HG03575 (cell line): ENCODE measurements at regions not wholly inside any gene's neighbourhood (a gene's known extent, or its start where the extent isn't known, plus 50 kb on each side); places are given as distances from the start of the nearest gene placed in this dataset.
"Not testable (repeated sequence)": the region's sequence is repeated elsewhere in the genome, so short reads cannot be mapped to it uniquely, and the experiment has no call there.

ENCODE experiments used
- ATAC-seq: cut with Tn5 transposase; IDR thresholded peaks from one replicate; pipeline ENCODE4 v1.9.1; 2021; ENCODE audit not compliant: unreplicated experiment, insufficient number of reproducible peaks, low FRiP score; ENCODE audit errors: extremely low read depth

DNA sequence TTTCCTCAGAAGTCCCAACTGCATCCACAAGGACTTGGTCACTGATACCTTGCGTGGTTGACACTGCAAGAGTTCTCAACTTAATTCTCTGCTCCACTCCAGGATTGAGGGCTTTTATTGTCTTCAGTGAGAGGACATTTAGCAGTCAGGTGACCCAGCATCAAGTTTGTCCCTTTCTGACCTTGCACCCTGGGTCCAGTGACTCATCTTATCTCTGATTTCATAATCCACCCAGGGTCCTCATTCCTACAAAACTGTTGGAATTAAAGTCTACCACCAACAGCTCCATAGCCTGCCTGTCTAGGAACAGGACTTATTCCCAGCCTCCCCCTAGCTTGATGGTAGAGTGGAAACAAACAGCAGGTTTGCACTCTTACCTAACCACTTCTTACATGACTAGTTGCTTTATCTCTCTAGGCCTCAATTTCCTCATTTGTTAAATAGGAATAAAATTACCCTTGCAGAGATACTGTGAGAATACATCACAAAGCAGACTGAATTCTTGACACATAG lies 151.3 kb upstream of the LPP start:
- ATAC-seq: no peak

DNA sequence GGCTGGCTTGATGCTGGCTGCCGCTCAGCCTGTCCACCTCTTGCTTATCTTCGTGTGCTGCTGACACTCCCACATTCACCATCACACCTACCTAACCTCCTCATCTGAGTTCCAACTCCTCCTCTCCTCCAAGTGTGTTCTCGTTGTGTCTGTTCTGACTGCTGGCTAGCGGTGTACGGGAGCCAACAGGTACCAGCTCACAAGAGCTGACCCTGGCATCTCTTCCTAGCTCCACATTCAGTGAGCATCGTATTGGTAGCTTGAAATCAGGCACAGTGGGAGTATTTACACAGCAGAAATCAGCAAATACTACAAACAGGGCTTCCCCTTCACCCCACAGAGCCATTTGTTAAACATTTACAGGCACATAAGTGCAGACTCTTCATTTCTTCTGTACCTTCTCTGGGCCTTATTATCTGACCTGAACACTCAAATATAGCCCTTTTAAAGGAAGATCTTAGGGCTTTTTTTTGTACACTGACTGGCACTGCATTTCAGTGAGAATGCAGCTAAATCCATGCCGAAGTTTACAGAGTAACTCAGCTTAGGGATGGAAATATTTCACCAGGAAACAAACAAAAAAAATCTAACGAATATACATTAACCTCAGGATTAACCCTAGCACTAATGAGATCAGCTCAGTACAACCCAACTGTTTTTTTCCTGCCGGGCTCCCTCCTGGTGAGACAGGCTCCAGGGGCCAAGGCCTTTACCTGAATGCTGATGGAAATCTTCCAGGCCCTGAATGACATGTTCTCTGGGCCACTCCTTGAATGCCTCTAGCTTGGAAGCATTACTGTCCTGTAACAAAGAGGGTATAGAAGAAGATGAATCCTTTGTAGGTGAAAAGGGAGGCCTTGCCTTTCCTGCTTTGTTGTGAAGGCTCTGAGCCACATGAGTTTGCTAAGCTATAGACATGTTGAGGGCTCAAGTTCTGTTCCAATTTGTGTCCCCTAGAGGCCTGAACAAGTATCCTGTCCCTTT lies 150.5 kb upstream of the LPP start:
- no peak for ATAC-seq

DNA sequence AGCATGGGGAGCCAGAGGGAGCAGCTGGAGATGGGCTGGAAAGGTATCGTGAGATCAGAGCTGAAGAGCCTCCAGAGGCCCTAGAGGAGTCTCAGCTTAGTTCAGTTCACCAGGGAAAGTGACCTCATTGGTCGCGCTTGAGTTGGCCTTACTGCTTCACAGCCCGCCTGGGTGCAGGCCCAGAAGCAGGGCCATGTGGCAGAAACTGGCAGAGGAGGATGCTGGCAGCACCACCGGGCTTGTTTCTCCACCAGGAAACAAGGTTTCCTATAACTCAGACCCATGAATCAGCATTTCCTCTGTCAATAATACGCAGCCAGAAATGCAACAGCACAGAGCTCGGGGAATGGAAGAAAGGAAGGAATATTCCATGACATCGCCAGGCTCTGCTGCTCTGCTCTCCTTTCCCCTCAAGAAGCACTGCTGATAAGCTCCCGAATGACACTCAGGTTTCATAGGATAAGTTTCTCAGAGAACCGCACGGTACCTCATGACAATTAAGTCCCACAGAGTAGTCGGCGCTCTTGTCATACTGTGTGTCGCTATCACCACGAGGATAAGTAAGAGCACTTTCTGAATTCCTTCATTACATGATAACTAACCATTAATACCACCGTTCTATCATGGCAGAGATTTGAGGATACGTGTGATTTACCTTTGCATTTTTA lies 147.1 kb upstream of the LPP start:
- ATAC-seq: no peak

DNA sequence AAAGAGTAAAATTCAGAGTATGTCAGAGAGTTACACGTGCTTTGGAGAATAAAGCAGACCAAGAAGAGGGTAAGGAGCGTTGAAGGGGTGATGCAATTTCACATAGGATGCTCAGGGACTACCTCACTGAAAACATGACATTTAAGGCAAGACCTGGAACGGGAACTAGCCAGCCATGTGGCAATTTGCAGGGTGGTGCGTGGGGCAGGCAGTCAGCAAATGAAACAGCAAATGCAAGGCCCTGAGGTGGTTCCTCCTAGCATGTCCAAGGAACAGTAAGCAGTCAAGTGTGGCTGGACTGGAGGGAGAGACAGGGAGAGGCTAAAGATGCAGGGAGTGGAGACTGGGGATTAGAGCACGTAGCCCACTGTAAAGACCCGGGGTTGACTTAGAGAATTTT lies 146.1 kb upstream of the LPP start:
- no peak for ATAC-seq

DNA sequence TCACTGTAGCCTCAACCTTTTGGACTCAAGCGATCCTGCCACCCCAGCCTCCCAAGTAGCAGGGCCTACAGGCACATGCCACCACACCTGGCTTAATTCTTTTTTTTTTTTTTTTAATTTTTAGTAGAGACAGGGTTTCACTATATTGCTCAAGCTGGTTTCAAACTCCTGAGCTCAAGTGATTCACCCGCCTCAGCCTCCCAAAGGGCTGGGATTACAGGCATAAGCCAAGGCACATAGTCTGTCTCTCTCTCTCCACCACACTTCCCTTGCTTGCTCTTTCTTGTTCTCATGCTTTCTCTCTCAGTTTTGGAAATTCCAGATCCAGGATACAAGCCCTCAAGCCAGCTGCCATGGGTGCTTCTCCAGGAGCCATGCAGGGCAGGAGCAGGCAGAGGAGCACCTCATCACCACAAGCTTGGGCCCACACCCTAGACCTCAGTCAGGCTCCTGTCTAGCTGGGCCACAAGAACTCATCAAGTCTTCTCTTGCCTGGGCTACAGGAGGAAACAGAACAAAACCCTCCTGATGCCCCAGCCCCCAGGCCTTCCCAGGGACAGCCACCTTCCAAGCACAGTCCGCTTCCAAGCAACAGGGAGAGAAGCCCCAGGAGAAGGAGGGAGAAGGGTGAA lies 145.3 kb upstream of the LPP start:
- no peak for ATAC-seq

DNA sequence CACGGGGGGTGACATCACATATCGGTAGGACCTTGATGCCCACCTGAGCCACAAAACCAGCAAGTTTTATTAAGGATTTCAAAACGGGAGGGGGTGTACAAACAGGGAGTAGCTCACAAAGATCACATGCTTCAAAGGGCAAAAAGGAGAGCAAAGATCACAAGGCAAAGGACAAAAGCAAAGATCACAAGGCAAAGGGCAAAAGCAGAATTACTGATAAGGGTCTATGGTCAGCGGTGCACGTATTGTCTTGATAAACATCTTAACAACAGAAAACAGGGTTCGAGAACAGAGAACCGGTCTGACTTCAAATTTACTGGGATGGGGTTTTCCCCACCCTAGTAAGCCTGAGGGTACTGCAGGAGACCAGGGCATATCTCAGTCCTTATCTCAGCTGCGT lies 143.5 kb upstream of the LPP start:
- ATAC-seq: no peak

DNA sequence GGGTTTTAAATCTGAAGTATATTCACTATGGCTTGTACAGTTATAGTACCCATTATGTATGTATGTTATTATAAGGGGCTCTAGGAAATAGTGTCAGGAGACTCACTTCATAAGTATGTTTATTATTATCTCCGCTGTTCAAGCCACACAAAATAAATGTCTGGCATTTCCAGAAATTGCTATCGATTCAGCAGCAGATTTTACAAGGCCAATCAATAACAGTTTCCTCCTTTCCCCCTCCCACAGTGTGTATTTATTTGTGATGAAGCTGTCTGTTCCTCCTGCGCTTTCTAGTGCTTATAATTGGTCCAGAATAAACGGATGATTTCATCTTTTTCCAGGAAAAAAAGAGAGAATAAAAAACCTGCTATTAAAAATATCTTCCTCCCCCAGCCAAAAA lies 134.2 kb upstream of the LPP start:
- ATAC-seq: no peak

DNA sequence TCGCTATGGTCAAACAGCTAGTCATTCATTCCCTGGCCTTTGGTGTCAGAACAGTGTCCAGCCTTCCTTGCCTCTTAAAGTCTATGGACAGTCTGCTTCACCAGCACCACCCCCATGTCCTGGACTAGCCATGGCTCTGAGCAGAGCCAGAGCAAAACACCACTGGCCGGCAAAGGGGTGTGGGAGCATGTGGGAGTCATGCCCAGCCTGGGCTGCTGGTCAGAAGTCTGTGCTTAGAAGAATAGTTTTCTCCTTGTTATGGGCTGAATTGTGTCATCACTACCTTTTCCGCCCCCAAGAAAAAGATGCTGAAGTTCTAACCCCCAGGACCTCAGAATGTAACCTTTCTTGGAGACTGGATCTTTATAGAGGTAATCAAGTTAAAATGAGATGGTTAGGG lies 132.9 kb upstream of the LPP start:
- ATAC-seq: no peak

DNA sequence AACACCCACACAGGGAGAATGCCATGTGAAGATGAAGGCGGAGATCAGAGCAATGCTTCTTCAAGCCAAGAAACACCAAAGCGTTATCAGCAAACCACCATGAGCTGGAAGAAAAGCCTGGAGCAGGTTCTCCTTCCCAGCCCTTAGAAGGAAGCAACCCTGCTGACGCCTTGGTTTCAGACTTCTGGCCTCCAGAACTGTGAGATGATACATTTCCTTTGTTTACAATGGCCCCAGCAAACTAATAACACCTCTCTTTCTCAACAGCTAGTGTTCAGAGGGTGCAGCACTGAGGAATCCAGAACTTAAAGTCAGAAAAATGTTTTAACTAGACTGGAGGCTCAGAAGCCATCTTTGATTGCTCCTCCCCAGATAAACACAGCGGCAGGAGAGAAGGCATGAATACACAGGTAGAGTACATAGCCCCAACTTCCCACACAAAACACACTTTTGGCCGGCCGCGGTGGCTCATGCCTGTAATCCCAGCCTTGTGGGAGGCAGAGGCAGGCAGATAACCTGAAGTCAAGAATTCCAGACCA lies 132.4 kb upstream of the LPP start:
- ATAC-seq: no peak

DNA sequence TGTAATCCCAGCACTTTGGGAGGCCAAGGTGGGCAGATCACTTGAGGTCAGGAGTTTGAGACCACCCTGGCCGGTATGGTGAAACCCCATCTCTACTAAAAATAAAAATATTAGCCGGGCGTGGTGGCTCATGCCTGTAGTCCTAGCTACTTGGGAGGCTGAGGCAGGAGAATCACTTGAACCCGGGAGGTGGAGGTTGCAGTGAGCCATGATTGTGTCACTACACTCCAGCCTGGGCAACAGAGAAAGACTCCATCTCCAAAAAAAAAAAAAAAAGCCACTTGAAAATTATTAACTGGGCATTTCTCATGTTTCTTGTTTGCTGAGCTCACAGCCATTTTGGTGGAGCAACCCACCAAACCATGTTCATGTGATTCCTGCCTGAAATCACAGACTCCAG lies 131.1 kb upstream of the LPP start:
- not testable (repeated sequence) for ATAC-seq

DNA sequence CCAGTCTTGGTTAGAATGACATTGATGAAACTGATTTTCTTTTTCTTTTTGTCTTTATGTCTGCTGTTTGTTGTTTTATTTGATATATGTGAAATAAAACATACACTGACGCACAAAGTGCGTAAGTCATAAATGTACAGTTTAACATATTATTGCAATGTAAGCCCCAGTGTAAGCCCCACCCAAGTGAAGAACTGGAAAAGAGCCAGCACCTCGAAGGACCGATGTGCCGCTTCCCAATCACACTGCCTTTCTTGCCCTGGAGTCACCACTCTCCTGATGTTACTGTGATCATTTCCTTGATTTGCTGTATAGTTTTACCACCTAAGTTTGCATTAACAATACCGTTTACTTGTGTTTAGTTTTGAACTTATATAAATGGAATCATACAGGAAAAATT lies 128.4 kb upstream of the LPP start:
- ATAC-seq: no peak

DNA sequence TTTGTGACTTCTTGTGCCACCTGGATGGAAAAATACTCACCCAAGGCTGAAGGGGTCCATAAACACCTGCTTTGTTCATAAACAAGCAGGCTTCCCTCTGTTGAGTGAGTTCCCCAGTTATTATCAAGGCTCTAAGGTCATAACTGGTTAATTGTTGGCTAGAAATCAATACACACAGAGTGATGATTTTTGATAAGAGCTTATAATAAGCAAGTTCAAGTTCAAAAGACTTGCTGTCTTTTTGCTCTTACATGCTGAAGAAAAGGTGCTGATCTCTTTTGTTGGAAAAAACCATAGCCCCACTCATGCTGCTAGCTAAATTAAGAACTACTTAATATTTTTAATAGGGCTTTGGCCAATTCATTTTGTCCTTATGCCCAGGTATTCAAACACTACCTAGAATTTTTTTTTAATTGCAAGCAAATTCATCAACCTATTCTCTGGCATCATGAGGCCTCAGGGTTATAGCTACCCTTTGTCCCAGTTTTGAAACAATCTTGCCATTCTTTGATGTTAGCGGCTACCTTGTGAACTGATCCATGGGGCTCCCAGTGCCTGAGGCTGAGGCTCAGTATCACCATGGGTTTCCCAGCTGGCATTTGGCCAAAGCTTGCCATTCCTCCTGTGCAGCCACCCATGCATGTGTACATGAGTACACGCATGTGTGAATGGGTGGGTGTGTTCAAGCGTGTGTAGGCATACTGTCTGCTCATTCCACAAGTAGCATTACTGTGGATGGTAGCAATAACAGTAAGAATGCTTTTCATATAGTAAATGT lies 127.6 kb upstream of the LPP start:
- no peak for ATAC-seq

DNA sequence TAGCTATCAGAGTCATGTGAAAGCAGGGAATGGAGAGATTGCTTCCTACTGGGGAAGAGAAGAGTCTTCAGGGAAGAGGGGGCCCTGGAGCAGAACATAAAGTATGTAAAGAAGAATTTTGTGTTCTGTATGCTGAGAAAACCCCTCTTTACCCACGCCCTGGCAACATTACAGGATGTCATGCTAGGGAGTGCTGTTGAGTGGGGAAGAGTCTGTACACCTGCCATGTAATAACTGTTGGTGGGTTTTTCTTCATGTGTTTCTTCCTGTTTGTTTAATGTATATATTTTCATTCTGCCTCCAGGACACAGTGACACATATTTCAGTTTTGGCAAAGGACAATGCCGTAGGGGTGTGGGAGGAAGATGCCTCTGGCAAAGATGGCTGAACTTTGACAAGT lies 122.8 kb upstream of the LPP start:
- no peak for ATAC-seq

DNA sequence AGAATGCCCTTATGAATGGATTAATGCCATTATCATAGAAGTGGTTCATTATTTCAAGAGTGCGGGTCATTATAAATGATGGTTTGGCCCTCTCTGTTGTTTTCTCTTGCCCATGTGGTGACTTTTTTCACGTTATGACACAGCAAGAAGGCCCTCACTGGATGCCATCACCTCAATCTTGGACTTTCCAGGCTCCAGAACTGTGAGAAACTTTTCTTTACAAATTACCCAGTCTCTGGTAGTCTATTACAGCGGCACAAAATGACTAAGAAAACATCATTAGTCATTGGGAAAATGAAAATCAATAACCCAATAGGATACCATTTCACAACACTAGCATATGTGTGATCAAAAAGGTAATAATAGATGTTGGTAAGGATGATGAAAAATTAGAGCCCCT lies 119.0 kb upstream of the LPP start:
- no peak for ATAC-seq

DNA sequence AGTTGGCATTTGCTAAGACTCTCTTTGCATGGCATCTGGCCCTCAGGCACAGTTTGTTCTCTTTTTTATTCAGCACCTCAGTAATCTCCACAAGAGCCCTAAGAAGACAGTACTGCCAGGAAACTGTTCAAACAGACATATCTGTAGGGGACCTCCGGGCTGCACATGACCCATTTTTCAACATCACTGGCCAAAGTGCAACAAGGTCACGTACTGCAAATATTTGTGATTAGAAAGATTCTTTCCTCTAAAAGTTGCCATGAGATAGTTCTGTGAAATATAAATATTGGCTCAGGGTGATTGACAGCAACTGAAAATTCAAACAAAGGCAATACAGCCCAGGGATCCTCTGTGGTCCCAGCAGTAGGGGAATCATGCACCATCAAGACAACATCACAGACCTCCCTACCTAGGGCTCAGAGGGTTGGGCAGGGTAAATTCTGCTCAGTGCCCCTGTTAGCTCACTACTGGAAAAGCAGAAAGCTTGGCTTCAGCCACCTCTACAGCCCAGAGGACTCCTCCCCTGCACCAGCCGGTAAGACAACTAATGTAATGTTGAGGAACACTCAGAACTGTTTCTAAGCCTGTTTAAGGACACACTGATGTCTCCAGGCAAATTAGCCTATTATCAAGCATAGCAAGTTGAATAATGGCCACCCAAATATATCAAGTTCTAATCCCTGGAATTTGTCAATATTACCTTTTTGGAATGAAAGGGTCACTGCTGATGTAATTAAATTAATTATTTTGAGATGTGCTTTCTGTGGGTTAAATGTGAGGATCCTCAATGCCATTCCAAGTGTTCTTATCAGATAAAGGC lies 117.4 kb upstream of the LPP start:
- ATAC-seq: no peak

DNA sequence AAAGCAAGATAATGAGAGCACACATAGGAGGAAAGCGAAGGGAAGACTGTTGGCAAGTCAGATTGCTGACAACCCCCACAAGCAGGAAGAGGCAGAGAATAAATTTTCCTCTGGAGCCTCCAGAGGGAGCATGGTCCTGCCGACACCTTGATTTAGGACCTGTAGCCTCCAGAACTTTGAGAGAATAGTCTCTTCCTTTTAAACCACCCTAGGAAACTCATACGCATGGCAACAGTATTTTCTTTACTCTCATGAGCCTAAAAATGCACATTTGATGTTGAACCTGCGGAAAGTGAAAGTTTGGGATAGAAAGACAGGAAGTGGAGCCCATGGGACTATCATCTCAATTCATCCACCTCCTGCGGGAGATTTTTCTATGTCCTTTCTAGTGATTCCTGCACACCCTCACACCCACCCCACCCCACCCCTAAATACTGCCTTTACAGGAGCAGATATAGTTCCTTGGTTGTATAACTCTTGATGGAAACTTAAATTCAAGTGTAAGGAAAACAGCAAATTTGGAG lies 116.7 kb upstream of the LPP start:
- no peak for ATAC-seq

DNA sequence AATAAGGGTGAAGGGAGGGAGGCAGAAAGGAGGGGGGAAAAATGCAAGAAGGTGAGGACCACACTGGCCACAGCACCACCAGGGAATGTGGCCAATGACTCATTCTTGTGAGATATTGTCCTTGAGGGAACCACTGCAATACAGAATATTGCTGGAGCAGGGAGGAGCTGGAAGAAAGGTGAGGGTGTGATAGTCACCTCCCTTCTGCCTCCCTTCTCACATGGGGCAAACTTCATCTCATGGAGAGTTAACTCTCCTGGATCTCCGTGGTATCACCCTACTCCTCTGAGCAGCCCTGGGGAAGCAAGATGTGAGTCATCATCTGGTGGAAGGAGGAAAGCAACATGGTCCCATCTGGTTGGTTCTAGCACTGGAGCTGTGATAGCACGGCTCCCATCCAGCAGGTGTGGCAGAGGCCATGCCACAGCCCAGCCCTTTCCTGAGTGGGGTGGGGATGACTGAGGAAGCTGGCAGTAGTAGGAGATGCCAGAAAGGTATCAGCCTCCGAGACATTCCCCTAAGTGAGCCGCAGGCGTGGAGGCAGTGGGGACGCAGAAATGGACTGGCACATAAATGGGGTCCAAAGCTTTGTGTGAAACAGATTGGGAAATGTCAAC lies 115.9 kb upstream of the LPP start:
- ATAC-seq: no peak
